ENCODE measurements at regions not wholly inside any gene's neighbourhood (a gene's known extent, or its start where the extent isn't known, plus 50 kb on each side); places are given as distances from the start of the nearest gene placed in this dataset.
"Not testable (repeated sequence)": the region's sequence is repeated elsewhere in the genome, so short reads cannot be mapped to it uniquely, and the experiment has no call there.

GRCh38 chr3:71942432-71943187, 157.7 kb upstream of the PROK2 start:
- no peak for DNase-seq
- Histone ChIP-seq H3K4me3 (ENCODE audit: low read length in 2 of 2) (no peak overlapping the region), H3K36me3 (ENCODE audit: insufficient read depth, low read length) (no peaks in the 10 kb centered on the region), H3K9me3 (ENCODE audit: control insufficient read depth in 1 of 2, low read length in 2 of 2) (no peaks in the 10 kb centered on the region), H3K27me3 (ENCODE audit: insufficient read depth, low read length) (no peaks in the 10 kb centered on the region), H3K4me1 (ENCODE audit: insufficient read depth, low read length) (no peaks in the 10 kb centered on the region), H3K27ac (ENCODE audit: low read depth, low read length) (no peak overlapping the region)
- H3K4me3 Mint-ChIP-seq: no peak overlapping the region
- H3K27ac Mint-ChIP-seq: no peak overlapping the region
- intact Hi-C loops (cut with micrococcal nuclease): no loop called here
- H3K9me3 Mint-ChIP-seq: peaks cover 0 to 5% (median 0%) of the 10 kb centered on the region in 8 donors
- ChIA-PET CTCF (ENCODE audit: partially characterized antibody) (interaction anchor here (0.9 kb wide), 1 partner anchor 281 kb away, joined by 3 read pairs; no protein-coding TSS in a partner anchor), POLR2A (ENCODE audit: partially characterized antibody) (no interaction called here)
- H3K36me3 Mint-ChIP-seq: no peaks in the 10 kb centered on the region
- H3K4me1 Mint-ChIP-seq: no peaks in the 10 kb centered on the region
- H3K27me3 Mint-ChIP-seq: peaks cover 6 to 11% of the 10 kb centered on the region in 2 donors

DNA sequence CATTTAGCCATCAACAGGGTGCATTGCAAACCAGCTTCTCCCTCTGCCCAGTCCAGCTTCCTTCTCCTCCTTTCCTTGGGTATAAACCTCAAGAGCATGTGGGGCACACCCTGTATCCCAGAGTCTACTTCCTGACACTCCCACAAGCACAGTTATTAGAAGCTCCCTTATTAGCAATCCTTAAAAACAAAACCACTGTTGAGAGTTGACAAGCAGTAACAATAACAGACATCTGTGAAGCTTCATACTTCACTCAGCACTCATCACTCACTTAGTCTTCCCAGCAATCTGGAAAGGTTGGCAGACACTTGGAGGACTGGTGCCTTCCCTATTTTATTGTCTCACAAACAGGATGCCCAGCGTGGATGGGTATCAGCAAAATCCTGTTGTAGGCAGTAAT, 155.5 kb upstream of the PROK2 start:
- peaks cover 2 to 5% of the 10 kb centered on the region in 2 donors for H3K27me3 Mint-ChIP-seq
- Histone ChIP-seq H3K27me3 (ENCODE audit: insufficient read depth, low read length) (no peaks in the 10 kb centered on the region), H3K4me3 (ENCODE audit: low read length in 2 of 2) (no peak overlapping the region), H3K27ac (ENCODE audit: low read depth, low read length) (no peak overlapping the region), H3K4me1 (ENCODE audit: insufficient read depth, low read length) (no peaks in the 10 kb centered on the region), H3K9me3 (ENCODE audit: control insufficient read depth in 1 of 2, low read length in 2 of 2) (no peaks in the 10 kb centered on the region), H3K36me3 (ENCODE audit: insufficient read depth, low read length) (no peaks in the 10 kb centered on the region)
- H3K4me3 Mint-ChIP-seq: no peak overlapping the region
- H3K9me3 Mint-ChIP-seq: peaks cover 0 to 5% (median 0%) of the 10 kb centered on the region in 8 donors
- no peaks in the 10 kb centered on the region for H3K4me1 Mint-ChIP-seq
- ChIA-PET CTCF (ENCODE audit: partially characterized antibody) (no interaction called here), POLR2A (ENCODE audit: partially characterized antibody) (no interaction called here)
- H3K27ac Mint-ChIP-seq: no peak overlapping the region
- intact Hi-C loops (cut with micrococcal nuclease): no loop called here
- no peak for DNase-seq
- H3K36me3 Mint-ChIP-seq: no peaks in the 10 kb centered on the region

DNA sequence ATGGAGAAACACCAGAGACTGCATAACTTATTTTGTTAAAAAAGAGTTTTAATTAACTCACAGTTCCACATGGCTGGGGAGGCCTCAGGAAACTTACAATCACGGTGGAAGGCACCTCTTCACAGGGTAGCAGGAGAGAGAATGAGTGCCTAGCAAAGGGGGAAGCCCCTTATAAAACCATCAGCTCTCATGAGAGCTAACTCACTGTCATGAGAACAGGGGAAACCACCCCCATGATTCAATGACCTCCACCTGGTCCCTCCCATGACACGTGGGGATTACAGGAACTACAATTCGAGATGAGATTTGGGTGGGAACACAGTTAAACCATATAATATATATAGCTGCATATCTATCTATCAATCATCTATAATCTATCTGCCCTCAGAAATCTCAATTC, 153.1 kb upstream of the PROK2 start:
- POLR2A ChIA-PET (ENCODE audit: partially characterized antibody); H3K4me1 Mint-ChIP-seq; H3K27ac ChIP-seq (ENCODE audit: low read depth, low read length); H3K27me3 Mint-ChIP-seq; H3K9me3 ChIP-seq (ENCODE audit: control insufficient read depth in 1 of 2, low read length in 2 of 2); H3K4me1 ChIP-seq (ENCODE audit: insufficient read depth, low read length); H3K36me3 ChIP-seq (ENCODE audit: insufficient read depth, low read length); intact Hi-C loops (cut with micrococcal nuclease); H3K4me3 Mint-ChIP-seq; H3K4me3 ChIP-seq (ENCODE audit: low read length in 2 of 2); DNase-seq; H3K36me3 Mint-ChIP-seq; H3K9me3 Mint-ChIP-seq; CTCF ChIA-PET (ENCODE audit: partially characterized antibody); H3K27me3 ChIP-seq (ENCODE audit: insufficient read depth, low read length); H3K27ac Mint-ChIP-seq: not testable (repeated sequence)

DNA sequence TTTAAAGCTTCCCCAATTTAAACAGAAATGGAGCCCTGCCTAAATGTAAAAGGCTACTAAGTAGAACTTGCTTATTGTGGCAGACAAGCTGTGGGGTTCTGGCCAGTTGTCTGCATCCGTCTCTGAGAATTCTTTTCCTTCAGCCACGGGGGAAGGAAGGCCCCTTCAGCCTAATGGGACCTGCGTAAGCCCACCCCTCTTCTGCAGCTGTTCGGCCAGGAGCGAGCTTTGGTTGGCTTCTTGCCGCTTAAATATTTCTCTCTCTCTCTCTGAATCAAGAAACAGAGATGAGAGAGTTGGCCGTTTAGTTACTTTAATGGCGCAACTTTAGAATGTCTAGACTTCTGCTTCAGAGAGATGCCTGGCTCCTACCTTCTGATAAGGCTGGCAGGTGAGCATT, 151.7 kb upstream of the PROK2 start:
- DNase-seq: no peak
- H3K4me1 ChIP-seq (ENCODE audit: insufficient read depth, low read length): no peaks in the 10 kb centered on the region
- Mint-ChIP-seq H3K9me3 (peaks cover 0 to 5% (median 0%) of the 10 kb centered on the region in 8 donors), H3K4me3 (no peak overlapping the region), H3K4me1 (no peaks in the 10 kb centered on the region), H3K36me3 (no peaks in the 10 kb centered on the region), H3K27ac (no peak overlapping the region), H3K27me3 (peaks cover 4 to 10% of the 10 kb centered on the region in 2 donors)
- H3K36me3 ChIP-seq (ENCODE audit: insufficient read depth, low read length): no peaks in the 10 kb centered on the region
- no peak overlapping the region for H3K4me3 ChIP-seq (ENCODE audit: low read length in 2 of 2)
- ChIA-PET POLR2A (ENCODE audit: partially characterized antibody) (no interaction called here), CTCF (ENCODE audit: partially characterized antibody) (interaction anchor here (1.1 kb wide), 1 partner anchor 13 kb away, joined by 3 read pairs; no protein-coding TSS in a partner anchor)
- intact Hi-C loops (cut with micrococcal nuclease): no loop called here
- no peak overlapping the region for H3K27ac ChIP-seq (ENCODE audit: low read depth, low read length)
- no peaks in the 10 kb centered on the region for H3K9me3 ChIP-seq (ENCODE audit: control insufficient read depth in 1 of 2, low read length in 2 of 2)
- no peaks in the 10 kb centered on the region for H3K27me3 ChIP-seq (ENCODE audit: insufficient read depth, low read length)

DNA sequence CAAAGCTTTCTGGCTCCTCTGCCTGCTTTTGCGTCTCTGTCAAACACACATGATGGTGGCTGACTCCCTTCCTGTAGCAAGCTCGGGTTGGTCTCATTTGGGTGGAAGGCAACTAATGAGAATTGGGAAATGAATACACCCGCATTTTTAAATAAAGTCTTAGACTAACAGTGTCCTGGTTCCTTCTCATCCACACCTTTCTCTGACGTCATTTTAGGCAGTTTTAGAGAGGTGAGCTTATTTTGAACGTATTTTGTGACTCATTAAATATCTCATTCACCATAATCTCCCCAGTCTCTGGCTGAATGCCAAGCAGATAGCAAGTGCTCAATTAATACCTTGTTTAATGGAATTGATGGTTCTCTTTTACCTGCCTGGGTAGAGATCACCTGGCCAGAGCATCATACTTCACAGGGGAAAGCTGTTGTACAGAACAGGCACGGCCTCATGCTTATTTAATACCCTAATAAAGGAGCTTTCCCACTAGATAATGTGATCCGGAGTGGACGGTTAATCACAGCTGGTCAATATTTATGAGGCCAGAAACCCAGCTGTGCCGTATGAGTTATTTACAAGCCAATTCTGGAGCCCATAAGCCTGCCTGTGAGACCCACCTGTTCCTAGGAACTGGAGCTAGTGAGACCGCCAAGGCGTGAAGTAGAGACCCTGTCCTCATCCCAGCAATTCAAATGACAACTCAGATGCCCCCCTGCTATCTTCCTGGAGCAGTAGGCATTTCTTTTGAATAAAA, 149.7 kb upstream of the PROK2 start:
- no peak overlapping the region for H3K27ac ChIP-seq (ENCODE audit: low read depth, low read length)
- H3K36me3 ChIP-seq (ENCODE audit: insufficient read depth, low read length): no peaks in the 10 kb centered on the region

DNA sequence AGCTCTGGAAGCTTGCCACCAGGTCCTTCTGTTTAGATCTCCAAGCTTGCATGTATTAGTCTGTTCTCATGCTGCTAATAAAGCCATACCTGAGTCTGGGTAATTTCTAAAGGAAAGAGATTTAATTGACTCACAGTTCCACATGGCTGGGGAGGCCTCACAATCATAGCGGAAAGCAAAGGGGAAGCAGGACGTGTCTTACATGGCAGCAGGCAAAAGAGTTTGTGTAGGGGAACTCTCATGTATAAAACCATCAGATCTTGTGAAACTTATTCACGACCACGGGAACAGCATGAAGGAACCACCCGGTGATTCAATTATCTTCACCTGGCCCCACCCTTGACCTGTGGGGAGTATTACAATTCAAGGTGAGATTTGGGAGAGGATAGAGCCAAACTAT, 147.0 kb upstream of the PROK2 start:
- Mint-ChIP-seq H3K4me3 (no peak overlapping the region), H3K27ac (no peak overlapping the region), H3K27me3 (peaks cover 2 to 12% of the 10 kb centered on the region in 2 donors), H3K9me3 (no peaks in the 10 kb centered on the region), H3K36me3 (no peaks in the 10 kb centered on the region), H3K4me1 (no peaks in the 10 kb centered on the region)
- ChIA-PET POLR2A (ENCODE audit: partially characterized antibody) (no interaction called here), CTCF (ENCODE audit: partially characterized antibody) (no interaction called here)
- no peak overlapping the region for H3K4me3 ChIP-seq (ENCODE audit: low read length in 2 of 2)
- no peaks in the 10 kb centered on the region for H3K36me3 ChIP-seq (ENCODE audit: insufficient read depth, low read length)
- no peaks in the 10 kb centered on the region for H3K27me3 ChIP-seq (ENCODE audit: insufficient read depth, low read length)
- H3K4me1 ChIP-seq (ENCODE audit: insufficient read depth, low read length): no peaks in the 10 kb centered on the region
- H3K9me3 ChIP-seq (ENCODE audit: control insufficient read depth in 1 of 2, low read length in 2 of 2): no peaks in the 10 kb centered on the region
- H3K27ac ChIP-seq (ENCODE audit: low read depth, low read length): no peak overlapping the region
- DNase-seq: no peak
- intact Hi-C loops (cut with micrococcal nuclease): no loop called here

More for the DNA sequence above, 149.7 kb upstream of the PROK2 start:
- ChIA-PET POLR2A (ENCODE audit: partially characterized antibody) (no interaction called here), CTCF (ENCODE audit: partially characterized antibody) (interaction anchor here (1.6 kb wide), 1 partner anchor 16 kb away, joined by 3 read pairs; no protein-coding TSS in a partner anchor)
- H3K4me3 Mint-ChIP-seq: no peak overlapping the region
- no peaks in the 10 kb centered on the region for H3K9me3 ChIP-seq (ENCODE audit: control insufficient read depth in 1 of 2, low read length in 2 of 2)
- H3K27me3 Mint-ChIP-seq: peaks cover 4 to 12% of the 10 kb centered on the region in 2 donors
- DNase-seq: no peak
- intact Hi-C loops (cut with micrococcal nuclease): no loop called here
- no peak overlapping the region for H3K27ac Mint-ChIP-seq
- no peaks in the 10 kb centered on the region for H3K4me1 ChIP-seq (ENCODE audit: insufficient read depth, low read length)
- peaks cover 0 to 4% (median 0%) of the 10 kb centered on the region in 8 donors for H3K9me3 Mint-ChIP-seq
- H3K27me3 ChIP-seq (ENCODE audit: insufficient read depth, low read length): no peaks in the 10 kb centered on the region
- H3K36me3 Mint-ChIP-seq: no peaks in the 10 kb centered on the region
- H3K4me1 Mint-ChIP-seq: no peaks in the 10 kb centered on the region
- H3K4me3 ChIP-seq (ENCODE audit: low read length in 2 of 2): no peak overlapping the region

- Histone ChIP-seq H3K36me3 (ENCODE audit: insufficient read depth, low read length) (no peaks in the 10 kb centered on the region), H3K27ac (ENCODE audit: low read depth, low read length) (no peak overlapping the region), H3K27me3 (ENCODE audit: insufficient read depth, low read length) (no peaks in the 10 kb centered on the region), H3K4me1 (ENCODE audit: insufficient read depth, low read length) (no peaks in the 10 kb centered on the region), H3K9me3 (ENCODE audit: control insufficient read depth in 1 of 2, low read length in 2 of 2) (no peaks in the 10 kb centered on the region), H3K4me3 (ENCODE audit: low read length in 2 of 2) (no peak overlapping the region)
- CTCF ChIA-PET (ENCODE audit: partially characterized antibody): interaction anchor here (1.3 kb wide), 1 partner anchor 12 kb away, joined by 3 read pairs; no protein-coding TSS in a partner anchor
- no peak for DNase-seq
- Mint-ChIP-seq H3K27ac (no peak overlapping the region), H3K9me3 (peaks cover 0 to 2% (median 0%) of the 10 kb centered on the region in 8 donors), H3K27me3 (peaks cover 2 to 22% of the 10 kb centered on the region in 2 donors), H3K4me3 (no peak overlapping the region), H3K36me3 (no peaks in the 10 kb centered on the region), H3K4me1 (no peaks in the 10 kb centered on the region)
- intact Hi-C loops (cut with micrococcal nuclease): no loop called here
- POLR2A ChIA-PET (ENCODE audit: partially characterized antibody): no interaction called here
Observed at GRCh38 chr3:71930056-71930991, 145.4 kb upstream of the PROK2 start.

Data from CD4-positive, alpha-beta memory T cell (primary cell).